Spleen (tissue), 7 donors: ENCODE measurements at regions not wholly inside any gene's neighbourhood (a gene's known extent, or its start where the extent isn't known, plus 50 kb on each side); places are given as distances from the start of the nearest gene placed in this dataset.

Source experiments
- CTCF ChIP-seq, 11 experiments: fragments of 200-600 bp in 7 of 11; fragments of 450-650 bp in 4 of 11; sonication (generic) in 4 of 11; IDR thresholded peaks in 8 of 11; conservative IDR thresholded peaks in 3 of 11; 1 replicate in 7 of 11; 2 replicates in 4 of 11; pipeline versions ENCODE4 v1.4.0 to v1.8.0; 2016 to 2021; ENCODE audit warnings: antibody characterized with exemption in 11 of 11, inconsistent platforms in 4 of 11, mild to moderate bottlenecking in 1 of 11
- POLR2A ChIP-seq, 3 donors: fragments of 450-650 bp; IDR thresholded peaks; one replicate each; pipeline ENCODE4 v1.5.1; 2017; ENCODE audit warnings: antibody characterized with exemption in 3 of 3, mild to moderate bottlenecking in 1 of 3
- POLR2AphosphoS5 ChIP-seq, 3 donors: sonication (generic); formaldehyde crosslinking; IDR thresholded peaks; one replicate each; pipeline ENCODE4 v1.5.1; 2017; ENCODE audit warnings: antibody characterized with exemption in 3 of 3
- donor health status: DM: no; HTN: no; CAD: no; lungs with moderate emphysema.
- donor health status: DM: no; HTN: no; CAD: no.
- donor health status: DM: no; HTN: no; CAD: no.

GRCh38 chr6:164753517-164753916 is 555.9 kb downstream of the C6orf118 start:
- TF ChIP-seq POLR2AphosphoS5 (IDR thresholded peaks at IDR 0.05) (no peak), CTCF (IDR thresholded peaks at IDR 0.05 in 8 of 11, conservative IDR thresholded peaks at IDR 0.05 in 3 of 11) (no peak), POLR2A (IDR thresholded peaks at IDR 0.05) (no peak)
